HepG2 (cell line): ENCODE measurements at regions not wholly inside any gene's neighbourhood (a gene's known extent, or its start where the extent isn't known, plus 50 kb on each side); places are given as distances from the start of the nearest gene placed in this dataset.

Source experiments
- ATAC-seq: fragments of 200-7000 bp; cut with Tn5 transposase; 3 replicates; pipeline ENCODE4 v1.9.1; 2020; ENCODE audit warnings: mild to moderate bottlenecking, moderate library complexity
- BruUV-seq: library from RNA; stranded (reverse); fragments of 400-500 nt; replicated peaks from 2 replicates; lab custom pipeline; 2021; lab: Mats Ljungman, UMichigan
- CTCF ChIA-PET: fragments of 300-600 bp; formaldehyde crosslinking; extraction: SDS; loops from one replicate; lab custom pipeline; 2021; ENCODE audit warnings: low total read pairs, inconsistent platforms, low intra/inter-chr PET ratio; lab: Yijun Ruan, JAX
- POLR2A ChIA-PET: fragments of 350-600 bp; sonication (Branson Sonifier 250); formaldehyde crosslinking; loops from one replicate; lab custom pipeline; 2020; ENCODE audit warnings: antibody characterized with exemption, inconsistent platforms; lab: Yijun Ruan, JAX
- DNase-seq: peaks from one replicate; pipeline ENCODE4 v3.0.0-alpha.2; 2015; ENCODE audit warnings: low spot score
- FAIRE-seq: peaks from 3 replicates; lab custom pipeline; 2011; peaks lifted over from hg19 to GRCh38; lab: Jason Lieb, UNC
- H2AFZ ChIP-seq: one replicate; pipeline ENCODE4 v1.6.1; 2011; ENCODE audit warnings: low read length, inconsistent platforms
- H3K27ac ChIP-seq: fragments of 300-600 bp; 3 replicates; pipeline ENCODE4 v1.8.0; 2011; ENCODE audit warnings: mixed run types, mild to moderate bottlenecking, mixed read lengths, low read length, inconsistent platforms; ENCODE audit not compliant: insufficient read depth; ENCODE audit errors: extremely low read length
- H3K27me3 ChIP-seq, 2 experiments: fragments of 200-600 bp in 1 of 2; 2 replicates in 1 of 2; 3 replicates in 1 of 2; pipeline versions ENCODE4 v1.6.0 to v1.8.0; 2011; ENCODE audit warnings: low read length in 2 of 2, mild to moderate bottlenecking in 2 of 2, moderate library complexity in 2 of 2, inconsistent platforms in 1 of 2; ENCODE audit not compliant: insufficient read depth in 2 of 2, control insufficient read depth in 1 of 2
- H3K36me3 ChIP-seq, 2 experiments: fragments of 200-600 bp in 1 of 2; replicated peaks in 1 of 2; 2 replicates in 1 of 2; 3 replicates in 1 of 2; pipeline versions ENCODE4 v1.5.1 to v1.8.0; 2011; ENCODE audit warnings: low read length in 2 of 2, inconsistent platforms in 1 of 2; ENCODE audit not compliant: insufficient read depth in 2 of 2, control insufficient read depth in 1 of 2
- H3K4me1 ChIP-seq: 2 replicates; pipeline ENCODE4 v1.5.1; 2012; ENCODE audit warnings: low read length, inconsistent platforms; ENCODE audit not compliant: insufficient read depth
- H3K4me2 ChIP-seq: 2 replicates; pipeline ENCODE4 v1.6.0; 2011; ENCODE audit warnings: low read depth, low read length, inconsistent platforms
- H3K4me3 ChIP-seq, 3 experiments: fragments of 200-600 bp in 1 of 3; sonication (generic), shearing (Covaris generic) in 1 of 3; replicated peaks in 1 of 3; 2 replicates each; pipeline ENCODE4 v1.5.1; 2011 to 2016; ENCODE audit warnings: low read length in 3 of 3, inconsistent platforms in 2 of 3, low read depth in 2 of 3, mild to moderate bottlenecking in 2 of 3, control low read depth in 1 of 3, mixed read lengths in 1 of 3; ENCODE audit not compliant: insufficient read depth in 1 of 3
- H3K79me2 ChIP-seq: one replicate; pipeline ENCODE4 v1.6.1; 2011; ENCODE audit warnings: low read length, inconsistent platforms; ENCODE audit not compliant: insufficient read depth
- H3K9ac ChIP-seq: 2 replicates; pipeline ENCODE4 v1.6.0; 2011; ENCODE audit warnings: mild to moderate bottlenecking, low read depth, low read length, inconsistent platforms; ENCODE audit not compliant: insufficient read depth
- H3K9me3 ChIP-seq: 2 replicates; pipeline ENCODE4 v1.5.1; 2012; ENCODE audit warnings: mild to moderate bottlenecking, low read length
- H4K20me1 ChIP-seq: 2 replicates; pipeline ENCODE4 v1.6.0; 2011; ENCODE audit warnings: inconsistent platforms, mild to moderate bottlenecking, low read length, moderate library complexity; ENCODE audit not compliant: insufficient read depth
- CREB1 ChIP-seq, 2 experiments: fragments of 450-650 bp in 1 of 2; IDR thresholded peaks; 2 replicates each; pipeline ENCODE4 v1.6.1; 2016 to 2017; ENCODE audit warnings: control low read depth in 1 of 2, mild to moderate bottlenecking in 1 of 2, missing compliant biosample characterization in 1 of 2, missing genetic modification characterization in 1 of 2
- ERF ChIP-seq: IDR thresholded peaks from 2 replicates; pipeline ENCODE4 v1.6.1; 2018; ENCODE audit warnings: missing biosample characterization, missing genetic modification reagents
- HDAC2 ChIP-seq: sonication (generic); formaldehyde crosslinking; IDR thresholded peaks from 2 replicates; pipeline ENCODE4 v1.4.0; 2020; ENCODE audit warnings: missing genetic modification reagents
- HNF4A ChIP-seq: sonication (generic); formaldehyde crosslinking; IDR thresholded peaks from 2 replicates; pipeline ENCODE4 v1.4.0; 2020; ENCODE audit warnings: missing genetic modification reagents
- HNF4G ChIP-seq, 2 experiments: sonication (generic) in 1 of 2; formaldehyde crosslinking in 1 of 2; IDR thresholded peaks; 2 replicates each; pipeline versions ENCODE4 v1.4.0 to v1.6.1; 2011 to 2020; ENCODE audit warnings: borderline replicate concordance in 2 of 2, low read depth in 2 of 2, mild to moderate bottlenecking in 2 of 2, low read length in 1 of 2, missing genetic modification reagents in 1 of 2, moderate library complexity in 1 of 2
- ZBTB2 ChIP-seq: sonication (generic); formaldehyde crosslinking; IDR thresholded peaks from 2 replicates; pipeline ENCODE4 v1.8.0; 2022; ENCODE audit warnings: low read depth, missing genetic modification reagents
- ZFP36L1 ChIP-seq: sonication (generic); formaldehyde crosslinking; IDR thresholded peaks from 2 replicates; pipeline ENCODE4 v1.8.0; 2022; ENCODE audit warnings: mild to moderate bottlenecking, missing genetic modification reagents, moderate library complexity
- ZFP36L2 ChIP-seq: sonication (generic); formaldehyde crosslinking; IDR thresholded peaks from 2 replicates; pipeline ENCODE4 v1.4.0; 2020; ENCODE audit warnings: missing genetic modification reagents
- ZNF780A ChIP-seq: sonication (generic); formaldehyde crosslinking; IDR thresholded peaks from 2 replicates; pipeline ENCODE4 v1.8.0; 2022; ENCODE audit warnings: mild to moderate bottlenecking, missing genetic modification reagents, moderate library complexity
- WGBS: methylation state at CpG from one replicate; pipeline ENCODE4 v1.1.6; 2017; ENCODE audit warnings: low lambda C conversion rate; 5-methylcytosine and 5-hydroxymethylcytosine counted together
- in situ Hi-C: cut with HindIII; loops from 2 replicates; pipeline ENCODE4 v1.10.0; 2017; ENCODE audit warnings: low pct_unique_long_range_greater_than_20kb; ENCODE audit not compliant: extremely low pct_ligation_motif_present
- intact Hi-C: fragments of 100-400 bp; cut with micrococcal nuclease; formaldehyde crosslinking; loops from one replicate; pipeline ENCODE4 v1.10.0; 2022; ENCODE audit not compliant: unreplicated experiment

GRCh38 chr10:24046060-24046459 is 162.9 kb upstream of the KIAA1217 start:
- no peaks in the 10 kb centered on the region for H3K36me3 ChIP-seq
- H3K4me1 ChIP-seq: no peaks in the 10 kb centered on the region
- no peaks in the 10 kb centered on the region for H3K9me3 ChIP-seq
- FAIRE-seq (no peak), ATAC-seq (no peak), DNase-seq (no peak)
- no peak overlapping the region for H3K27ac ChIP-seq
- no TSS peak for BruUV-seq
- in situ Hi-C loops (no loop called here), intact Hi-C loops (no loop called here)
- POLR2A ChIA-PET: no interaction called here
- H3K4me3 ChIP-seq: no peak overlapping the region
- CTCF ChIA-PET: no interaction called here
- H3K9ac ChIP-seq: no peak overlapping the region
- no peak overlapping the region for H3K4me2 ChIP-seq
- H2AFZ ChIP-seq: no peak overlapping the region
- no peaks in the 10 kb centered on the region for H4K20me1 ChIP-seq
- WGBS: 0% methylated on average over 2 of the region's 2 CpGs
- H3K79me2 ChIP-seq: no peaks in the 10 kb centered on the region
- TF ChIP-seq HNF4A (CRISPR knock-in tag) (no peak), HDAC2 (CRISPR knock-in tag) (no peak), CREB1 (IDR thresholded peaks at IDR 0.05) (peak; percentile 77), CREB1 (CRISPR knock-in tag; IDR thresholded peaks at IDR 0.05) (no peak), ZBTB2 (CRISPR knock-in tag) (no peak), ZFP36L1 (CRISPR knock-in tag) (no peak), ERF (CRISPR knock-in tag) (no peak), HNF4G (IDR thresholded peaks at IDR 0.05; ENCODE audit: borderline replicate concordance, low read depth, low read length) (no peak), HNF4G (CRISPR knock-in tag; IDR thresholded peaks at IDR 0.05; ENCODE audit: borderline replicate concordance, low read depth) (no peak), ZNF780A (CRISPR knock-in tag) (no peak), ZFP36L2 (CRISPR knock-in tag) (no peak)
- 0 out of 5 replicates have a peak, but pooled peaks cover 0 to 4% of the 10 kb centered on the region in 2 experiments for H3K27me3 ChIP-seq
